CD14-positive monocyte (primary cell): ENCODE measurements at regions not wholly inside any gene's neighbourhood (a gene's known extent, or its start where the extent isn't known, plus 50 kb on each side); places are given as distances from the start of the nearest gene placed in this dataset.
"Not testable (repeated sequence)": the region's sequence is repeated elsewhere in the genome, so short reads cannot be mapped to it uniquely, and the experiment has no call there.

Experiments used
- DNase-seq, 3 donors: peaks; one replicate each; pipeline ENCODE4 v3.0.0-alpha.2; 2011 to 2022
- H2AFZ ChIP-seq: 2 replicates; pipeline ENCODE4 v1.6.0; 2012; ENCODE audit warnings: mild to moderate bottlenecking, low read depth, low read length, inconsistent platforms; ENCODE audit not compliant: insufficient read depth, poor library complexity, severe bottlenecking
- H3K27ac ChIP-seq, 2 donors: 1 replicate in 1 of 2; 2 replicates in 1 of 2; pipeline ENCODE4 v1.5.1; 2012 to 2013; ENCODE audit warnings: low read length in 2 of 2, control low read depth in 1 of 2, inconsistent platforms in 1 of 2, low read depth in 1 of 2, mild to moderate bottlenecking in 1 of 2
- H3K27me3 ChIP-seq, 2 donors: one replicate each; pipeline versions ENCODE4 v1.6.0 to v1.6.1; 2011 to 2013; ENCODE audit warnings: low read length in 2 of 2; ENCODE audit not compliant: control insufficient read depth in 2 of 2, insufficient read depth in 2 of 2
- H3K36me3 ChIP-seq, 2 donors: replicated peaks in 1 of 2; 1 replicate in 1 of 2; 2 replicates in 1 of 2; pipeline versions ENCODE4 v1.5.1 to v1.6.1; 2012 to 2013; ENCODE audit warnings: low read length in 2 of 2, control low read depth in 1 of 2, inconsistent platforms in 1 of 2, mild to moderate bottlenecking in 1 of 2; ENCODE audit not compliant: insufficient read depth in 2 of 2, control insufficient read depth in 1 of 2
- H3K4me1 ChIP-seq, 2 donors: 1 replicate in 1 of 2; 2 replicates in 1 of 2; pipeline versions ENCODE4 v1.5.1 to v1.6.1; 2012 to 2013; ENCODE audit warnings: low read length in 2 of 2, control low read depth in 1 of 2, inconsistent platforms in 1 of 2, mild to moderate bottlenecking in 1 of 2, moderate library complexity in 1 of 2; ENCODE audit not compliant: insufficient read depth in 2 of 2, control insufficient read depth in 1 of 2
- H3K4me2 ChIP-seq: replicated peaks from 2 replicates; pipeline ENCODE3; 2012; ENCODE audit warnings: low read length, moderate library complexity, mild to moderate bottlenecking; ENCODE audit not compliant: poor library complexity, severe bottlenecking; ENCODE audit errors: extremely low read depth
- H3K4me3 ChIP-seq, 3 experiments: fragments of 200-600 bp in 1 of 3; sonication (generic) in 1 of 3; replicated peaks in 1 of 3; 1 replicate in 2 of 3; 2 replicates in 1 of 3; pipeline ENCODE4 v1.5.1; 2011 to 2013; ENCODE audit warnings: low read length in 3 of 3, mild to moderate bottlenecking in 3 of 3, control low read depth in 2 of 3, low read depth in 2 of 3, inconsistent platforms in 1 of 3, moderate library complexity in 1 of 3
- H3K79me2 ChIP-seq: 2 replicates; pipeline ENCODE4 v1.6.0; 2012; ENCODE audit warnings: mild to moderate bottlenecking, control low read depth, inconsistent platforms, low read length, moderate library complexity; ENCODE audit not compliant: insufficient read depth
- H3K9ac ChIP-seq: 2 replicates; pipeline ENCODE4 v1.6.0; 2017; ENCODE audit warnings: low read length, mild to moderate bottlenecking; ENCODE audit not compliant: insufficient read depth, poor library complexity, severe bottlenecking
- H3K9me3 ChIP-seq, 2 donors: replicated peaks in 1 of 2; 1 replicate in 1 of 2; 2 replicates in 1 of 2; pipeline versions ENCODE4 v1.5.1 to v1.6.1; 2012 to 2013; ENCODE audit warnings: low read length in 2 of 2, control low read depth in 1 of 2; ENCODE audit not compliant: control insufficient read depth in 1 of 2, insufficient read depth in 1 of 2
- H4K20me1 ChIP-seq: 2 replicates; pipeline ENCODE4 v1.6.0; 2012; ENCODE audit warnings: mild to moderate bottlenecking, low read length, control low read depth, moderate library complexity; ENCODE audit not compliant: insufficient read depth
- H3K27ac Mint-ChIP-seq, 7 donors: one replicate each; pipeline ENCODE4 v1.8.0; 2020; ENCODE audit warnings: mild to moderate bottlenecking in 7 of 7, mixed read lengths in 7 of 7, moderate library complexity in 6 of 7, inconsistent platforms in 2 of 7
- H3K27me3 Mint-ChIP-seq, 3 donors: one replicate each; pipeline ENCODE4 v1.8.0; 2021 to 2022; ENCODE audit warnings: low read depth in 3 of 3, mild to moderate bottlenecking in 3 of 3, mixed read lengths in 3 of 3, moderate library complexity in 3 of 3, inconsistent platforms in 1 of 3
- H3K36me3 Mint-ChIP-seq, 2 donors: one replicate each; pipeline ENCODE4 v1.8.0; 2020; ENCODE audit warnings: mixed read lengths in 2 of 2, inconsistent platforms in 1 of 2, mild to moderate bottlenecking in 1 of 2
- H3K4me1 Mint-ChIP-seq: one replicate; pipeline ENCODE4 v1.8.0; 2020; ENCODE audit warnings: mild to moderate bottlenecking, mixed read lengths
- H3K4me3 Mint-ChIP-seq, 2 donors: one replicate each; pipeline ENCODE4 v1.8.0; 2020; ENCODE audit warnings: mild to moderate bottlenecking in 2 of 2, mixed read lengths in 2 of 2, moderate library complexity in 1 of 2
- H3K9me3 Mint-ChIP-seq, 7 donors: one replicate each; pipeline ENCODE4 v1.8.0; 2020 to 2022; ENCODE audit warnings: mixed read lengths in 7 of 7, mild to moderate bottlenecking in 6 of 7, moderate library complexity in 6 of 7, inconsistent platforms in 2 of 7
- CTCF ChIP-seq: fragments of 200-600 bp; IDR thresholded peaks from one replicate; pipeline ENCODE4 v1.8.0; 2022; ENCODE audit warnings: antibody characterized with exemption, mild to moderate bottlenecking
- WGBS: methylation state at CpG from one replicate; pipeline ENCODE4 v1.1.5; 2013; ENCODE audit warnings: missing lambda C conversion rate; ENCODE audit not compliant: insufficient coverage; 5-methylcytosine and 5-hydroxymethylcytosine counted together
- intact Hi-C, 2 donors: fragments of 100-400 bp; cut with micrococcal nuclease; formaldehyde crosslinking; loops; one replicate each; pipeline versions ENCODE4 v1.15.0 to v1.15.1; 2023

GRCh38 chr10:120212275-120212674 lies 244.8 kb upstream of the PLPP4 start:
- no peak overlapping the region for H3K4me3 ChIP-seq
- H3K27me3 Mint-ChIP-seq = peaks cover 2 to 7% (median 5%) of the 10 kb centered on the region in 3 donors
- no peak overlapping the region for H3K27ac Mint-ChIP-seq
- H3K9me3 ChIP-seq = no peaks in the 10 kb centered on the region
- H3K36me3 Mint-ChIP-seq = no peaks in the 10 kb centered on the region
- H3K4me1 Mint-ChIP-seq = no peaks in the 10 kb centered on the region
- TF ChIP-seq CTCF = no peak
- no peak overlapping the region for H3K4me2 ChIP-seq
- H3K4me3 Mint-ChIP-seq = no peak overlapping the region
- no peaks in the 10 kb centered on the region for H3K36me3 ChIP-seq
- WGBS = 83% methylated on average over 2 of the region's 2 CpGs
- H3K9me3 Mint-ChIP-seq = peaks cover 0 to 11% (median 2%) of the 10 kb centered on the region in 7 donors
- no peak overlapping the region for H3K9ac ChIP-seq
- no peaks in the 10 kb centered on the region for H3K27me3 ChIP-seq
- H3K27ac ChIP-seq = no peak overlapping the region
- no peaks in the 10 kb centered on the region for H3K79me2 ChIP-seq
- intact Hi-C loops = no loop called here
- DNase-seq = no peak
- H2AFZ ChIP-seq = no peak overlapping the region
- no peaks in the 10 kb centered on the region for H3K4me1 ChIP-seq
- no peaks in the 10 kb centered on the region for H4K20me1 ChIP-seq

- H3K79me2 ChIP-seq, H3K27ac ChIP-seq, H3K36me3 ChIP-seq, H3K4me1 ChIP-seq, H3K9me3 ChIP-seq, H4K20me1 ChIP-seq, DNase-seq, H3K27me3 Mint-ChIP-seq, H3K4me1 Mint-ChIP-seq, H3K4me3 Mint-ChIP-seq, intact Hi-C loops, H3K27ac Mint-ChIP-seq, H3K9ac ChIP-seq, H3K9me3 Mint-ChIP-seq, H3K4me3 ChIP-seq, H3K4me2 ChIP-seq, H2AFZ ChIP-seq, H3K27me3 ChIP-seq, H3K36me3 Mint-ChIP-seq: not testable (repeated sequence)
- 100% methylated on average over 1 of the region's 2 CpGs for WGBS
Measured at GRCh38 chr10:120213283-120213682, 243.7 kb upstream of the PLPP4 start.
